GM12872 (cell line): ENCODE measurements at regions not wholly inside any gene's neighbourhood (a gene's known extent, or its start where the extent isn't known, plus 50 kb on each side); places are given as distances from the start of the nearest gene placed in this dataset.

ENCODE experiments used
- TF ChIP-seq, protein P1 (sequence below): IDR thresholded peaks from 3 replicates; pipeline ENCODE4 v1.5.1; 2011; ENCODE audit warnings: low read depth, mild to moderate bottlenecking, low read length, moderate library complexity; ENCODE audit not compliant: insufficient read depth

- TF ChIP-seq, protein P1, sequence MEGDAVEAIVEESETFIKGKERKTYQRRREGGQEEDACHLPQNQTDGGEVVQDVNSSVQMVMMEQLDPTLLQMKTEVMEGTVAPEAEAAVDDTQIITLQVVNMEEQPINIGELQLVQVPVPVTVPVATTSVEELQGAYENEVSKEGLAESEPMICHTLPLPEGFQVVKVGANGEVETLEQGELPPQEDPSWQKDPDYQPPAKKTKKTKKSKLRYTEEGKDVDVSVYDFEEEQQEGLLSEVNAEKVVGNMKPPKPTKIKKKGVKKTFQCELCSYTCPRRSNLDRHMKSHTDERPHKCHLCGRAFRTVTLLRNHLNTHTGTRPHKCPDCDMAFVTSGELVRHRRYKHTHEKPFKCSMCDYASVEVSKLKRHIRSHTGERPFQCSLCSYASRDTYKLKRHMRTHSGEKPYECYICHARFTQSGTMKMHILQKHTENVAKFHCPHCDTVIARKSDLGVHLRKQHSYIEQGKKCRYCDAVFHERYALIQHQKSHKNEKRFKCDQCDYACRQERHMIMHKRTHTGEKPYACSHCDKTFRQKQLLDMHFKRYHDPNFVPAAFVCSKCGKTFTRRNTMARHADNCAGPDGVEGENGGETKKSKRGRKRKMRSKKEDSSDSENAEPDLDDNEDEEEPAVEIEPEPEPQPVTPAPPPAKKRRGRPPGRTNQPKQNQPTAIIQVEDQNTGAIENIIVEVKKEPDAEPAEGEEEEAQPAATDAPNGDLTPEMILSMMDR = 0 out of 3 replicates have a peak, but pooled peaks have one; percentile 28
These were observed 91.6 kb upstream of the IKZF1 start for GRCh38 chr7:50212666-50213621.

- TF ChIP-seq, protein P1 = no peak
These were observed 92.5 kb upstream of the IKZF1 start for GRCh38 chr7:50212016-50212325.

DNA sequence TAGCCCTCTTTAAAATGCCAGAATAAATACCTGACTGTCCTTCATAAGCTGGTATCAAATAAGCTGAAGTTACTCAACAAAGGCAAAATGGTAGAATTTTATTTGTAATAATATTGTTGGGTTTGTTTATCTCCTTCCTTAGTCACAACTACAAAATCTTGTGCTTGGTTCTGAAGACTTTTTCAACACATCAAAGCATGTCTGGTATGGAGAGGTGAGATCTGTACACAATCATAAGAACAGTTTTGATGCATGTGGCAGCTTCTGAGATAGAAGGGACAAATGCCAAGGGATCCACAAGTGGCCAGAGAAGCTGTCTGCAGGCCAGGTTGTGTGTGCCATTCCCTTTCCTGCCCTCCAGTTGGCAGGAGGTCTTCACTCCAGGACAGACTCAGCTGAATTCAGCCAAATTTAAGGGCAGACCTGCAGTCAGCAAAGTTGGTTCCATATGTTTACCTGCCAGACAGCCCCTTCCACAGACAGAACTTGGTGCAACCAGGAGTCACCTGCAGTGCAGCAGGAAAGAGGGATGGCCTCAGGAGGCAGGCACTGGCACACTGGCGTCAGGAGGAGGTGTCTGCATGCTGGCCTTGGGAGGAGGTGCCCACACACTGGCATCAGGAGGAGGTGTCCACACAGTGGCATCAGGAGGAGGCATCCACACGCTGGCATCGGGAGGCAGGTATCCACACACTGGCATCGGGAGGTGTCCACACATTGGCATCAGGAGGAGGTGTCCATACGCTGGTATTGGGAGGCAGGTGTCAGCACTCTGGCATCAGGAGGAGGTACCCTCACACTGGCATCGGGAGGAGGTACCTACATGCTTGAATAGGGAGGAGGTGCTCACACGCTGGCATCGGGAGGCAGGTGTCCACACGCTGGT is 93.1 kb upstream of the IKZF1 start:
- TF ChIP-seq, protein P1 = no peak

DNA sequence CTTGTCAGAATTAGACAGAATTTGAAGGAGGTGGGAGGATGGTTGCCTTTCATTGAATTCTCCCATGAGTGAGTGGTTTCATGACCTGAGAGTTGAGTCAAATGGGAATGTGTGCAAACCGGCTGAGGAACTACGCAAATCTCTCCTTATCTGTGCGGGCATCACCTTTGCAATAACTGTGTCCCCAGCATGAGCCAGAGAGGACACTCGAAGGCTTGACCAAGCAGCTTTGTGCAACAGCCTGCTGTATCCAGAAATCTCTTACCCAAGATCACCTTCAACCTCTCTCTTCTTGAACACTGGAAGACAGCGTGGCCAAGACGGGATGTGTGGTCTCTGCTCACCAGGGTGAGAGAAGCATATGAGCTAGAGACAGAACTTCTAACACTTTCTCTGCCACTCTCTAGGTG is 93.8 kb upstream of the IKZF1 start:
- TF ChIP-seq, protein P1 = no peak

DNA sequence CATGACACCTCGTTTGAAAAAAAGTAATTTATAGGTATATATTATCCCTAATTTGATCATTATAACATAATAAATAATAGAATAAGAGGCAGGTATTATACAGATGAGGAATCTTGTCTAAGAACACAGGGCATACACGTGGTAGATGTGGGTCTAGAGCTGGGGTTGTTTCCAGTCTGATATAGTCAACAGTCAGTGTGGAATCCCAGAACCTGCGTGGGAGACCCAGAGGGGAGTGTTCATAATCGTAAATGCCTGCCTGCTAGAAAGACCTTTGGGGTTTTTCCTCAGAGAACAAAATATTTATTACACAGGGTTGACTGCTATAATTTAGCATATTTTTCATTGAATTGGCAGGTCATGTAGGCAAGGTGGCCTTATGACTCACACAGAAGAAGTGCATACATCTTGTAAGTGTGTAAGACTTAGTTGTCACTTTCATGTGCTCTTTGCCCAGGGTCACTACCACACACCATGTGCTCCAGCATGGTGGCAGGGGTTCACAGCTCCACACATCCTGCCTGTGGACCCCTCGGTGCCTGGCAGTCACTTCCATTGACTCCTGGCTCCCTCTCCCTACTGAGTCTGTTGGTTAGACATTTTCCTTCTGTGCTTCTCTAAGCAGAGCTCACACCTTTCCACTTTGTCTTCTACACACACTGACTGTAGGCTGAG is 94.9 kb upstream of the IKZF1 start:
- TF ChIP-seq, protein P1 = no peak

GRCh38 chr7:50208378-50208982 is 96.0 kb upstream of the IKZF1 start:
- TF ChIP-seq, protein P1 = no peak
